Fibroblast of lung (primary cell): ENCODE measurements at regions not wholly inside any gene's neighbourhood (a gene's known extent, or its start where the extent isn't known, plus 50 kb on each side); places are given as distances from the start of the nearest gene placed in this dataset.

ENCODE experiments used
- DNase-seq, 2 donors: peaks; one replicate each; pipeline versions ENCODE4 v3.0.0 to v3.0.0-alpha.2; 2010; ENCODE audit warnings: low read depth in 2 of 2
- H2AFZ ChIP-seq: 2 replicates; pipeline ENCODE4 v1.5.1; 2012; ENCODE audit warnings: low read length, control low read depth, inconsistent platforms
- H3K27ac ChIP-seq: 2 replicates; pipeline ENCODE4 v1.5.1; 2011; ENCODE audit warnings: low read length, control low read depth; ENCODE audit not compliant: insufficient read depth
- H3K27me3 ChIP-seq: 2 replicates; pipeline ENCODE4 v1.5.1; 2011; ENCODE audit warnings: mild to moderate bottlenecking, low read length; ENCODE audit not compliant: control insufficient read depth, insufficient read depth
- H3K36me3 ChIP-seq: 2 replicates; pipeline ENCODE4 v1.5.1; 2011; ENCODE audit warnings: low read length; ENCODE audit not compliant: control insufficient read depth, insufficient read depth
- H3K4me1 ChIP-seq: 2 replicates; pipeline ENCODE4 v1.5.1; 2011; ENCODE audit warnings: low read length; ENCODE audit not compliant: control insufficient read depth, insufficient read depth; ENCODE audit errors: extremely low read depth
- H3K4me2 ChIP-seq: 2 replicates; pipeline ENCODE4 v1.5.1; 2011; ENCODE audit warnings: low read length, control low read depth; ENCODE audit not compliant: insufficient read depth; ENCODE audit errors: extremely low read depth
- H3K4me3 ChIP-seq, 4 experiments: fragments of 200-600 bp in 1 of 4; sonication (generic) in 1 of 4; replicated peaks in 1 of 4; 2 replicates each; pipeline ENCODE4 v1.5.1; 2011 to 2016; ENCODE audit warnings: low read length in 4 of 4, low read depth in 3 of 4, mild to moderate bottlenecking in 3 of 4, control low read depth in 2 of 4, inconsistent platforms in 1 of 4, mixed read lengths in 1 of 4; ENCODE audit not compliant: insufficient read depth in 1 of 4; ENCODE audit errors: control extremely low read depth in 1 of 4
- H3K79me2 ChIP-seq: 2 replicates; pipeline ENCODE4 v1.5.1; 2012; ENCODE audit warnings: mild to moderate bottlenecking, low read length, inconsistent platforms; ENCODE audit not compliant: control insufficient read depth, insufficient read depth
- H3K9ac ChIP-seq: 2 replicates; pipeline ENCODE4 v1.5.1; 2011; ENCODE audit warnings: mild to moderate bottlenecking, low read length, control low read depth; ENCODE audit not compliant: insufficient read depth
- H3K9me3 ChIP-seq: 2 replicates; pipeline ENCODE4 v1.5.1; 2012; ENCODE audit warnings: low read depth, low read length; ENCODE audit not compliant: control insufficient read depth, insufficient read depth
- H4K20me1 ChIP-seq: 2 replicates; pipeline ENCODE4 v1.5.1; 2011; ENCODE audit warnings: low read length; ENCODE audit not compliant: control insufficient read depth, insufficient read depth; ENCODE audit errors: extremely low read depth
- CTCF ChIP-seq, 2 donors: IDR thresholded peaks in 1 of 2; conservative IDR thresholded peaks in 1 of 2; 1 replicate in 1 of 2; 2 replicates in 1 of 2; pipeline ENCODE4 v1.5.1; 2011 to 2012; ENCODE audit warnings: low read length in 2 of 2, control low read depth in 1 of 2, inconsistent platforms in 1 of 2, low read depth in 1 of 2, mild to moderate bottlenecking in 1 of 2
- EZH2 ChIP-seq: IDR thresholded peaks from 2 replicates; pipeline ENCODE4 v1.5.1; 2012; ENCODE audit warnings: low read length, control low read depth, mild to moderate bottlenecking; ENCODE audit errors: missing control alignments

- Histone ChIP-seq H3K9ac (no peak overlapping the region), H3K79me2 (no peaks in the 10 kb centered on the region), H4K20me1 (no peaks in the 10 kb centered on the region), H3K27me3 (no peaks in the 10 kb centered on the region), H2AFZ (no peak overlapping the region), H3K27ac (no peak overlapping the region), H3K4me1 (no peaks in the 10 kb centered on the region), H3K36me3 (no peaks in the 10 kb centered on the region), H3K4me2 (no peak overlapping the region), H3K4me3 (no peak overlapping the region), H3K9me3 (no peaks in the 10 kb centered on the region)
- no peak for DNase-seq
- TF ChIP-seq EZH2 (no peak), CTCF (conservative IDR thresholded peaks at IDR 0.05 in 1 of 2, IDR thresholded peaks at IDR 0.05 in 1 of 2; ENCODE audit: low read depth in 1 of 2, low read length in 2 of 2) (no peak)
These were observed 1526.4 kb upstream of the NUDT12 start for GRCh38 chr5:105088961-105089360.

GRCh38 chr5:105088102-105088501 is 1525.5 kb upstream of the NUDT12 start:
- Histone ChIP-seq H4K20me1 (no peaks in the 10 kb centered on the region), H3K9me3 (no peaks in the 10 kb centered on the region), H3K9ac (no peak overlapping the region), H3K4me2 (no peak overlapping the region), H3K79me2 (no peaks in the 10 kb centered on the region), H3K4me3 (no peak overlapping the region), H3K4me1 (no peaks in the 10 kb centered on the region), H3K27ac (no peak overlapping the region), H3K27me3 (no peaks in the 10 kb centered on the region), H2AFZ (no peak overlapping the region), H3K36me3 (no peaks in the 10 kb centered on the region)
- TF ChIP-seq CTCF (conservative IDR thresholded peaks at IDR 0.05 in 1 of 2, IDR thresholded peaks at IDR 0.05 in 1 of 2; ENCODE audit: low read depth in 1 of 2, low read length in 2 of 2) (no peak), EZH2 (no peak)
- DNase-seq = no peak

- DNase-seq = no peak
- no peaks in the 10 kb centered on the region for H4K20me1 ChIP-seq
- no peaks in the 10 kb centered on the region for H3K27me3 ChIP-seq
- H3K27ac ChIP-seq = no peak overlapping the region
- H2AFZ ChIP-seq = no peak overlapping the region
- H3K4me3 ChIP-seq = no peak overlapping the region
- no peak for TF ChIP-seq EZH2
- no peak for TF ChIP-seq CTCF (conservative IDR thresholded peaks at IDR 0.05 in 1 of 2, IDR thresholded peaks at IDR 0.05 in 1 of 2; ENCODE audit: low read depth in 1 of 2, low read length in 2 of 2)
- H3K4me1 ChIP-seq = no peaks in the 10 kb centered on the region
- no peaks in the 10 kb centered on the region for H3K9me3 ChIP-seq
- no peak overlapping the region for H3K9ac ChIP-seq
- no peaks in the 10 kb centered on the region for H3K79me2 ChIP-seq
- no peaks in the 10 kb centered on the region for H3K36me3 ChIP-seq
- H3K4me2 ChIP-seq = no peak overlapping the region
These were observed 1495.3 kb upstream of the NUDT12 start for GRCh38 chr5:105057893-105058292.
